H9 (cell line): ENCODE measurements at regions not wholly inside any gene's neighbourhood (a gene's known extent, or its start where the extent isn't known, plus 50 kb on each side); places are given as distances from the start of the nearest gene placed in this dataset.

Experiments
- DNase-seq: peaks from one replicate; pipeline ENCODE4 v3.0.0-alpha.2; 2017
- H2AFZ ChIP-seq: one replicate; pipeline ENCODE4 v1.6.1; 2013; ENCODE audit warnings: mild to moderate bottlenecking, low read length, control low read depth, moderate library complexity
- H2AK5ac ChIP-seq: 2 replicates; pipeline ENCODE4 v1.6.1; 2013; ENCODE audit warnings: low read length, control low read depth, mixed read lengths; ENCODE audit not compliant: insufficient read length
- H2BK120ac ChIP-seq: one replicate; pipeline ENCODE4 v1.6.1; 2013; ENCODE audit warnings: low read depth, mild to moderate bottlenecking, low read length, control low read depth, inconsistent platforms; ENCODE audit not compliant: poor library complexity, severe bottlenecking
- H2BK12ac ChIP-seq: 2 replicates; pipeline ENCODE4 v1.6.1; 2013; ENCODE audit warnings: low read length, control low read depth, mixed read lengths, low read depth; ENCODE audit not compliant: insufficient read length
- H2BK15ac ChIP-seq: 2 replicates; pipeline ENCODE4 v1.6.1; 2013; ENCODE audit warnings: low read depth, low read length, control low read depth
- H2BK20ac ChIP-seq: one replicate; pipeline ENCODE4 v1.6.1; 2013; ENCODE audit warnings: low read depth, mild to moderate bottlenecking, low read length, control low read depth, inconsistent platforms; ENCODE audit not compliant: poor library complexity, severe bottlenecking
- H2BK5ac ChIP-seq: 2 replicates; pipeline ENCODE4 v1.6.1; 2013; ENCODE audit warnings: low read length, control low read depth, mixed read lengths; ENCODE audit not compliant: insufficient read length
- H3K14ac ChIP-seq: 2 replicates; pipeline ENCODE4 v1.6.1; 2013; ENCODE audit warnings: low read length, control low read depth; ENCODE audit not compliant: insufficient read depth
- H3K18ac ChIP-seq: 2 replicates; pipeline ENCODE4 v1.6.1; 2013; ENCODE audit warnings: low read depth, mild to moderate bottlenecking, mixed read lengths, low read length, control low read depth; ENCODE audit not compliant: insufficient read length
- H3K23ac ChIP-seq: 2 replicates; pipeline ENCODE4 v1.6.1; 2013; ENCODE audit warnings: low read length, control low read depth, mixed read lengths, low read depth; ENCODE audit not compliant: insufficient read length
- H3K23me2 ChIP-seq: 2 replicates; pipeline ENCODE4 v1.6.1; 2013; ENCODE audit warnings: low read depth, mild to moderate bottlenecking, mixed read lengths, low read length, control low read depth; ENCODE audit not compliant: insufficient read length, poor library complexity, severe bottlenecking
- H3K27ac ChIP-seq: 2 replicates; pipeline ENCODE4 v1.5.1; 2013; ENCODE audit warnings: low read length, control low read depth, mixed read lengths, low read depth; ENCODE audit not compliant: insufficient read length
- H3K27me3 ChIP-seq: 2 replicates; pipeline ENCODE4 v1.6.1; 2013; ENCODE audit warnings: low read length, control low read depth, inconsistent platforms; ENCODE audit not compliant: insufficient read depth
- H3K4ac ChIP-seq: 2 replicates; pipeline ENCODE4 v1.6.1; 2013; ENCODE audit warnings: low read depth, mild to moderate bottlenecking, control low read depth, inconsistent platforms, low read length, moderate library complexity
- H3K4me1 ChIP-seq: 2 replicates; pipeline ENCODE4 v1.6.1; 2013; ENCODE audit warnings: low read length, control low read depth, inconsistent platforms; ENCODE audit not compliant: insufficient read depth
- H3K4me2 ChIP-seq: 2 replicates; pipeline ENCODE4 v1.6.1; 2013; ENCODE audit warnings: low read length, control low read depth, mixed read lengths; ENCODE audit not compliant: insufficient read length, insufficient read depth
- H3K56ac ChIP-seq: 2 replicates; pipeline ENCODE4 v1.6.1; 2013; ENCODE audit warnings: low read depth, mild to moderate bottlenecking, mixed read lengths, low read length, control low read depth; ENCODE audit not compliant: insufficient read length
- H3K79me1 ChIP-seq: 2 replicates; pipeline ENCODE4 v1.6.1; 2013; ENCODE audit warnings: low read depth, mild to moderate bottlenecking, moderate library complexity, low read length, control low read depth, inconsistent platforms; ENCODE audit not compliant: insufficient read depth, poor library complexity, severe bottlenecking
- H3K79me2 ChIP-seq: 2 replicates; pipeline ENCODE4 v1.6.1; 2013; ENCODE audit warnings: low read length, control low read depth, inconsistent platforms; ENCODE audit not compliant: insufficient read depth
- H3K9ac ChIP-seq: 2 replicates; pipeline ENCODE4 v1.6.1; 2013; ENCODE audit warnings: low read length, control low read depth, mixed read lengths; ENCODE audit not compliant: insufficient read length; ENCODE audit errors: extremely low read depth
- H3K9me3 ChIP-seq: one replicate; pipeline ENCODE4 v1.6.1; 2013; ENCODE audit warnings: low read depth, low read length, inconsistent platforms; ENCODE audit not compliant: control insufficient read depth
- H3T11ph ChIP-seq: one replicate; pipeline ENCODE4 v1.6.1; 2013; ENCODE audit warnings: mild to moderate bottlenecking, low read length, control low read depth, inconsistent platforms
- H4K20me1 ChIP-seq: one replicate; pipeline ENCODE4 v1.6.1; 2013; ENCODE audit not compliant: control insufficient read depth, insufficient read length, insufficient read depth
- H4K5ac ChIP-seq: 2 replicates; pipeline ENCODE4 v1.6.1; 2013; ENCODE audit warnings: low read depth, mild to moderate bottlenecking, mixed read lengths, low read length, control low read depth; ENCODE audit not compliant: insufficient read length
- H4K8ac ChIP-seq: replicated peaks from 2 replicates; pipeline ENCODE4 v1.6.1; 2013; ENCODE audit warnings: low read length, control low read depth, mixed read lengths, low read depth; ENCODE audit not compliant: insufficient read length
- H4K91ac ChIP-seq: 2 replicates; pipeline ENCODE4 v1.6.1; 2013; ENCODE audit warnings: low read depth, mild to moderate bottlenecking, moderate library complexity, mixed read lengths, low read length, control low read depth; ENCODE audit not compliant: insufficient read length
- H3K27ac Mint-ChIP-seq, 3 experiments: 2 replicates in 2 of 3; 3 replicates in 1 of 3; pipeline ENCODE4 v1.8.0; 2020 to 2021; ENCODE audit warnings: mixed read lengths in 3 of 3, mild to moderate bottlenecking in 1 of 3, moderate library complexity in 1 of 3
- H3K27me3 Mint-ChIP-seq: 2 replicates; pipeline ENCODE4 v1.8.0; 2021; ENCODE audit warnings: low read depth, mild to moderate bottlenecking, moderate library complexity, mixed read lengths
- H3K36me3 Mint-ChIP-seq, 3 experiments: 2 replicates in 2 of 3; 3 replicates in 1 of 3; pipeline ENCODE4 v1.8.0; 2020 to 2021; ENCODE audit warnings: low read depth in 3 of 3, mixed read lengths in 3 of 3; ENCODE audit not compliant: insufficient read depth in 1 of 3
- H3K4me1 Mint-ChIP-seq, 2 experiments: 2 replicates each; pipeline ENCODE4 v1.8.0; 2020; ENCODE audit warnings: mixed read lengths in 2 of 2
- H3K4me3 Mint-ChIP-seq, 2 experiments: 2 replicates in 1 of 2; 3 replicates in 1 of 2; pipeline ENCODE4 v1.8.0; 2020 to 2021; ENCODE audit warnings: mild to moderate bottlenecking in 2 of 2, mixed read lengths in 2 of 2, moderate library complexity in 1 of 2
- H3K9me3 Mint-ChIP-seq, 2 experiments: 2 replicates in 1 of 2; 3 replicates in 1 of 2; pipeline ENCODE4 v1.8.0; 2020; ENCODE audit warnings: mild to moderate bottlenecking in 2 of 2, mixed read lengths in 2 of 2, moderate library complexity in 1 of 2
- CTCF ChIP-seq: fragments of 200-600 bp; sonication (generic); conservative IDR thresholded peaks from 3 replicates; pipeline ENCODE4 v1.8.0; 2021; ENCODE audit warnings: antibody characterized with exemption, mild to moderate bottlenecking

DNA sequence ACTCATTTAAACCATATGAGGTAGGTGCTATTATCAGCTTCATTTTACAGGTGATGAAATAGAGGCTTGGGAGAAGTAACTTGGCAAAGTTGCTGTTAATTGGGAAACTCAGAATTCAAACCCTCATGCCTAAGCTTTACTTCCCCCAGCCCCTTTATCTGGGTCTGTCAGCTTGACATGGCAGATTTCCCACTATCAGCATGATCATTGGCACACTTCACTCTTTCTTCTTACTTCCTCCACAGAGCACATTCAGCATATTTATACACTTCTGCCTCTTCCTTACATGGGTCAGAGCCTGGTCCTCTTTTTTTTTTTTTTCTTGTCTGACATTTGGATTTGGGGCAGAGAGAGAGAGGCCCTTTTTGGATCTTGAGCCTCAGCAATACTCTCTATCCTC lies 56.5 kb upstream of the ARX start:
- no peak overlapping the region for H3K27ac ChIP-seq
- no peak overlapping the region for H3K4me2 ChIP-seq
- DNase-seq = no peak
- H3K9me3 Mint-ChIP-seq = peaks cover 6 to 12% of the 10 kb centered on the region in 2 experiments
- H2BK5ac ChIP-seq = no peak overlapping the region
- H2AFZ ChIP-seq = no peak overlapping the region
- H2BK20ac ChIP-seq = no peak overlapping the region
- no peak overlapping the region for H3K56ac ChIP-seq
- H3K27ac Mint-ChIP-seq = no peak overlapping the region
- H3K27me3 ChIP-seq = no peaks in the 10 kb centered on the region
- TF ChIP-seq CTCF = no peak
- no peaks in the 10 kb centered on the region for H3K4me1 Mint-ChIP-seq
- H3K4me3 Mint-ChIP-seq = no peak overlapping the region
- H3K79me2 ChIP-seq = no peaks in the 10 kb centered on the region
- no peak overlapping the region for H4K5ac ChIP-seq
- H4K8ac ChIP-seq = no peak overlapping the region
- no peak overlapping the region for H4K91ac ChIP-seq
- H3T11ph ChIP-seq = no peak overlapping the region
- no peaks in the 10 kb centered on the region for H3K27me3 Mint-ChIP-seq
- no peaks in the 10 kb centered on the region; the same call in 1 of the 2 replicates for H3K4me1 ChIP-seq
- H3K23ac ChIP-seq = no peak overlapping the region
- H2BK15ac ChIP-seq = no peak overlapping the region
- no peak overlapping the region for H2BK120ac ChIP-seq
- peaks cover 0 to 9% (median 3%) of the 10 kb centered on the region in 3 experiments; a peak in 4 of 7 replicates for H3K36me3 Mint-ChIP-seq
- no peaks in the 10 kb centered on the region for H3K23me2 ChIP-seq
- no peaks in the 10 kb centered on the region for H3K9me3 ChIP-seq
- H2AK5ac ChIP-seq = no peak overlapping the region
- no peaks in the 10 kb centered on the region for H3K79me1 ChIP-seq
- H3K18ac ChIP-seq = no peak overlapping the region
- no peak overlapping the region for H3K4ac ChIP-seq
- H3K9ac ChIP-seq = no peak overlapping the region
- H3K14ac ChIP-seq = no peak overlapping the region
- H2BK12ac ChIP-seq = no peak overlapping the region
- no peaks in the 10 kb centered on the region for H4K20me1 ChIP-seq
